Immature natural killer cell (primary cell): ENCODE measurements at regions not wholly inside any gene's neighbourhood (a gene's known extent, or its start where the extent isn't known, plus 50 kb on each side); places are given as distances from the start of the nearest gene placed in this dataset.

ENCODE experiments used
- DNase-seq, 3 donors: peaks; one replicate each; pipeline ENCODE4 v3.0.0; 2022; ENCODE audit warnings: mixed read lengths in 1 of 3
- H3K27ac Mint-ChIP-seq, 6 donors: one replicate each; pipeline ENCODE4 v1.8.0; 2020; ENCODE audit warnings: mixed read lengths in 6 of 6, mild to moderate bottlenecking in 5 of 6, inconsistent platforms in 4 of 6, moderate library complexity in 3 of 6
- H3K27me3 Mint-ChIP-seq, 3 donors: one replicate each; pipeline ENCODE4 v1.8.0; 2020 to 2021; ENCODE audit warnings: low read depth in 3 of 3, mild to moderate bottlenecking in 3 of 3, mixed read lengths in 3 of 3, moderate library complexity in 3 of 3, inconsistent platforms in 1 of 3
- H3K36me3 Mint-ChIP-seq, 3 donors: one replicate each; pipeline ENCODE4 v1.8.0; 2020; ENCODE audit warnings: mixed read lengths in 3 of 3, inconsistent platforms in 2 of 3, mild to moderate bottlenecking in 2 of 3
- H3K4me1 Mint-ChIP-seq, 2 donors: one replicate each; pipeline ENCODE4 v1.8.0; 2020; ENCODE audit warnings: inconsistent platforms in 2 of 2, mild to moderate bottlenecking in 2 of 2, mixed read lengths in 2 of 2, moderate library complexity in 1 of 2
- H3K4me3 Mint-ChIP-seq, 5 donors: one replicate each; pipeline ENCODE4 v1.8.0; 2020; ENCODE audit warnings: mild to moderate bottlenecking in 5 of 5, mixed read lengths in 5 of 5, inconsistent platforms in 3 of 5, moderate library complexity in 3 of 5
- H3K9me3 Mint-ChIP-seq, 6 donors: one replicate each; pipeline ENCODE4 v1.8.0; 2020; ENCODE audit warnings: mild to moderate bottlenecking in 6 of 6, mixed read lengths in 6 of 6, inconsistent platforms in 4 of 6, moderate library complexity in 3 of 6

GRCh38 chr9:26561928-26562327 lies 330.7 kb downstream of the CAAP1 start:
- H3K4me3 Mint-ChIP-seq = no peak overlapping the region
- DNase-seq = no peak
- H3K9me3 Mint-ChIP-seq = peaks cover 5 to 37% (median 11%) of the 10 kb centered on the region in 6 donors
- peaks cover 0 to 4% (median 0%) of the 10 kb centered on the region in 3 donors for H3K27me3 Mint-ChIP-seq
- H3K4me1 Mint-ChIP-seq = no peaks in the 10 kb centered on the region
- no peak overlapping the region for H3K27ac Mint-ChIP-seq
- no peaks in the 10 kb centered on the region for H3K36me3 Mint-ChIP-seq

- no peaks in the 10 kb centered on the region for H3K36me3 Mint-ChIP-seq
These were observed 333.1 kb downstream of the CAAP1 start for GRCh38 chr9:26559506-26559905.

GRCh38 chr9:26551971-26552370 lies 340.6 kb downstream of the CAAP1 start:
- no peak overlapping the region for H3K27ac Mint-ChIP-seq
- H3K4me1 Mint-ChIP-seq = no peaks in the 10 kb centered on the region
- no peaks in the 10 kb centered on the region for H3K36me3 Mint-ChIP-seq
- H3K4me3 Mint-ChIP-seq = no peak overlapping the region
- H3K9me3 Mint-ChIP-seq = peaks cover 6 to 50% (median 23%) of the 10 kb centered on the region in 6 donors
- peaks cover 0 to 1% (median 0%) of the 10 kb centered on the region in 3 donors for H3K27me3 Mint-ChIP-seq
- DNase-seq = no peak

More at GRCh38 chr9:26559506-26559905, 333.1 kb downstream of the CAAP1 start:
- no peaks in the 10 kb centered on the region for H3K4me1 Mint-ChIP-seq
- H3K9me3 Mint-ChIP-seq = peaks cover 7 to 35% (median 18%) of the 10 kb centered on the region in 6 donors
- H3K27ac Mint-ChIP-seq = no peak overlapping the region
- DNase-seq = no peak
- H3K27me3 Mint-ChIP-seq = peaks cover 0 to 4% (median 0%) of the 10 kb centered on the region in 3 donors
- H3K4me3 Mint-ChIP-seq = no peak overlapping the region

GRCh38 chr9:26551451-26551850 lies 341.2 kb downstream of the CAAP1 start:
- no peak for DNase-seq
- Mint-ChIP-seq H3K27me3 (peaks cover 0 to 1% (median 0%) of the 10 kb centered on the region in 3 donors), H3K9me3 (peaks cover 8 to 52% (median 24%) of the 10 kb centered on the region in 6 donors), H3K27ac (no peak overlapping the region), H3K36me3 (no peaks in the 10 kb centered on the region), H3K4me1 (no peaks in the 10 kb centered on the region), H3K4me3 (no peak overlapping the region)

- DNase-seq = no peak
- Mint-ChIP-seq H3K9me3 (peaks cover 13 to 61% (median 25%) of the 10 kb centered on the region in 6 donors), H3K36me3 (no peaks in the 10 kb centered on the region), H3K4me1 (no peaks in the 10 kb centered on the region), H3K27ac (no peak overlapping the region), H3K4me3 (no peak overlapping the region), H3K27me3 (peaks cover 0 to 1% (median 0%) of the 10 kb centered on the region in 3 donors)
These were observed 343.8 kb downstream of the CAAP1 start for GRCh38 chr9:26548781-26549290.

- H3K9me3 Mint-ChIP-seq = peaks cover 15 to 52% (median 32%) of the 10 kb centered on the region in 6 donors
- DNase-seq = no peak
These were observed 352.6 kb downstream of the CAAP1 start for GRCh38 chr9:26539867-26540493.

GRCh38 chr9:26537211-26537610 lies 355.4 kb downstream of the CAAP1 start:
- H3K4me3 Mint-ChIP-seq = no peak overlapping the region
- DNase-seq = no peak
- H3K36me3 Mint-ChIP-seq = no peaks in the 10 kb centered on the region

More at GRCh38 chr9:26539867-26540493, 352.6 kb downstream of the CAAP1 start:
- H3K4me1 Mint-ChIP-seq = no peaks in the 10 kb centered on the region
- H3K36me3 Mint-ChIP-seq = no peaks in the 10 kb centered on the region
- H3K27me3 Mint-ChIP-seq = peaks cover 0 to 4% (median 3%) of the 10 kb centered on the region in 3 donors
- no peak overlapping the region for H3K4me3 Mint-ChIP-seq
- no peak overlapping the region for H3K27ac Mint-ChIP-seq

GRCh38 chr9:26535151-26535550 lies 357.5 kb downstream of the CAAP1 start:
- Mint-ChIP-seq H3K4me1 (no peaks in the 10 kb centered on the region), H3K27ac (no peak overlapping the region), H3K4me3 (no peak overlapping the region), H3K27me3 (peaks cover 0 to 1% (median 0%) of the 10 kb centered on the region in 3 donors), H3K36me3 (no peaks in the 10 kb centered on the region), H3K9me3 (peaks cover 9 to 33% (median 18%) of the 10 kb centered on the region in 6 donors)
- no peak for DNase-seq

More at GRCh38 chr9:26537211-26537610, 355.4 kb downstream of the CAAP1 start:
- Mint-ChIP-seq H3K4me1 (no peaks in the 10 kb centered on the region), H3K27ac (no peak overlapping the region), H3K27me3 (peaks cover 0 to 1% (median 0%) of the 10 kb centered on the region in 3 donors), H3K9me3 (peaks cover 14 to 37% (median 21%) of the 10 kb centered on the region in 6 donors)

GRCh38 chr9:26530841-26531240 lies 361.8 kb downstream of the CAAP1 start:
- Mint-ChIP-seq H3K9me3 (peaks cover 8 to 58% (median 18%) of the 10 kb centered on the region in 6 donors), H3K4me1 (no peaks in the 10 kb centered on the region), H3K36me3 (peaks cover 0 to 3% (median 0%) of the 10 kb centered on the region in 3 donors), H3K27ac (no peak overlapping the region), H3K27me3 (no peaks in the 10 kb centered on the region), H3K4me3 (no peak overlapping the region)
- DNase-seq = no peak

- H3K27me3 Mint-ChIP-seq = no peaks in the 10 kb centered on the region
These were observed 364.7 kb downstream of the CAAP1 start for GRCh38 chr9:26527931-26528330.

GRCh38 chr9:26524267-26524666 lies 368.3 kb downstream of the CAAP1 start:
- Mint-ChIP-seq H3K27ac (no peak overlapping the region), H3K4me3 (no peak overlapping the region), H3K9me3 (peaks cover 4 to 58% (median 27%) of the 10 kb centered on the region in 6 donors), H3K27me3 (no peaks in the 10 kb centered on the region), H3K4me1 (no peaks in the 10 kb centered on the region), H3K36me3 (no peaks in the 10 kb centered on the region)
- DNase-seq = no peak

More at GRCh38 chr9:26527931-26528330, 364.7 kb downstream of the CAAP1 start:
- Mint-ChIP-seq H3K4me1 (no peaks in the 10 kb centered on the region), H3K36me3 (peaks cover 0 to 3% (median 0%) of the 10 kb centered on the region in 3 donors), H3K27ac (no peak overlapping the region), H3K4me3 (no peak overlapping the region), H3K9me3 (peaks cover 7 to 69% (median 27%) of the 10 kb centered on the region in 6 donors)
- no peak for DNase-seq

- Mint-ChIP-seq H3K9me3 (peaks cover 5 to 57% (median 27%) of the 10 kb centered on the region in 6 donors), H3K27me3 (peaks cover 0 to 1% (median 0%) of the 10 kb centered on the region in 3 donors), H3K36me3 (no peaks in the 10 kb centered on the region), H3K4me3 (no peak overlapping the region), H3K4me1 (no peaks in the 10 kb centered on the region), H3K27ac (no peak overlapping the region)
- no peak for DNase-seq
These were observed 369.0 kb downstream of the CAAP1 start for GRCh38 chr9:26523577-26523976.

GRCh38 chr9:26520141-26520540 lies 372.5 kb downstream of the CAAP1 start:
- H3K9me3 Mint-ChIP-seq = peaks cover 6 to 49% (median 29%) of the 10 kb centered on the region in 6 donors
- H3K27ac Mint-ChIP-seq = no peak overlapping the region
- no peaks in the 10 kb centered on the region for H3K36me3 Mint-ChIP-seq
- peaks cover 0 to 1% (median 0%) of the 10 kb centered on the region in 3 donors for H3K27me3 Mint-ChIP-seq
- H3K4me3 Mint-ChIP-seq = no peak overlapping the region
- no peaks in the 10 kb centered on the region for H3K4me1 Mint-ChIP-seq
- no peak for DNase-seq

- peaks cover 0 to 1% (median 0%) of the 10 kb centered on the region in 3 donors for H3K27me3 Mint-ChIP-seq
- peaks cover 5 to 36% (median 21%) of the 10 kb centered on the region in 6 donors for H3K9me3 Mint-ChIP-seq
- H3K4me1 Mint-ChIP-seq = no peaks in the 10 kb centered on the region
- no peak for DNase-seq
- no peak overlapping the region for H3K4me3 Mint-ChIP-seq
- no peak overlapping the region for H3K27ac Mint-ChIP-seq
- no peaks in the 10 kb centered on the region for H3K36me3 Mint-ChIP-seq
These were observed 375.7 kb downstream of the CAAP1 start for GRCh38 chr9:26516773-26517343.
